ENCODE measurements at regions not wholly inside any gene's neighbourhood (a gene's known extent, or its start where the extent isn't known, plus 50 kb on each side); places are given as distances from the start of the nearest gene placed in this dataset.

DNA sequence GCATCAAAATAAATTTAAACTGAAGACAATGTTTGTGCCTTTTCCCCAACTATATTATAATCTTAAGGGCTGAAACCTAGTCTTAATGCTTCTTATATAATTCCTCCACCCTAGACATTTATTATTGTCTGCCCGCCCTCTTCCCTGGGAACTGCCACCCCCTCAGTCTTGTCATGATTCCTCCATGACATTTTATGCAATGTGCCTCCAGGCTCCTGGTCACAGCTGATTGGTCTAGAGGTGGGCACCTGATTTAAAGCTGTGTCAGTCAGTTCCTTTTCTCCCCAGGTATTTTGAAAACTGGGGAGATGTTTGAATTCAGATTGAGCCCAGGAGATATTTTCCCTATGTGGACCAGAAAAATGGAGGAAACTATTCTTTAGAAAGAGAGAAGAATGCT is 401.4 kb downstream of the PCNX1 start:
- WGBS, 2 donors, result 92% methylated on average over 1 of the region's 1 CpG
- intact Hi-C loops (cut with DNase I), result no loop called here
- TF ChIP-seq EP300 (IDR thresholded peaks at IDR 0.05) (no peak), POLR2A (IDR thresholded peaks at IDR 0.05) (no peak), POLR2AphosphoS5 (IDR thresholded peaks at IDR 0.05) (no peak)
- TF ChIP-seq, protein P1, sequence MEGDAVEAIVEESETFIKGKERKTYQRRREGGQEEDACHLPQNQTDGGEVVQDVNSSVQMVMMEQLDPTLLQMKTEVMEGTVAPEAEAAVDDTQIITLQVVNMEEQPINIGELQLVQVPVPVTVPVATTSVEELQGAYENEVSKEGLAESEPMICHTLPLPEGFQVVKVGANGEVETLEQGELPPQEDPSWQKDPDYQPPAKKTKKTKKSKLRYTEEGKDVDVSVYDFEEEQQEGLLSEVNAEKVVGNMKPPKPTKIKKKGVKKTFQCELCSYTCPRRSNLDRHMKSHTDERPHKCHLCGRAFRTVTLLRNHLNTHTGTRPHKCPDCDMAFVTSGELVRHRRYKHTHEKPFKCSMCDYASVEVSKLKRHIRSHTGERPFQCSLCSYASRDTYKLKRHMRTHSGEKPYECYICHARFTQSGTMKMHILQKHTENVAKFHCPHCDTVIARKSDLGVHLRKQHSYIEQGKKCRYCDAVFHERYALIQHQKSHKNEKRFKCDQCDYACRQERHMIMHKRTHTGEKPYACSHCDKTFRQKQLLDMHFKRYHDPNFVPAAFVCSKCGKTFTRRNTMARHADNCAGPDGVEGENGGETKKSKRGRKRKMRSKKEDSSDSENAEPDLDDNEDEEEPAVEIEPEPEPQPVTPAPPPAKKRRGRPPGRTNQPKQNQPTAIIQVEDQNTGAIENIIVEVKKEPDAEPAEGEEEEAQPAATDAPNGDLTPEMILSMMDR (IDR thresholded peaks at IDR 0.05), result no peak
- H3K4me1 ChIP-seq, result no peaks in the 10 kb centered on the region
- no peaks in the 10 kb centered on the region for H3K27me3 ChIP-seq
- H3K36me3 ChIP-seq, result no peaks in the 10 kb centered on the region
- no peak overlapping the region for H3K27ac ChIP-seq
- DNase-seq, result no peak
- no peaks in the 10 kb centered on the region for H3K9me3 ChIP-seq
- H3K4me3 ChIP-seq, result no peak overlapping the region

DNA sequence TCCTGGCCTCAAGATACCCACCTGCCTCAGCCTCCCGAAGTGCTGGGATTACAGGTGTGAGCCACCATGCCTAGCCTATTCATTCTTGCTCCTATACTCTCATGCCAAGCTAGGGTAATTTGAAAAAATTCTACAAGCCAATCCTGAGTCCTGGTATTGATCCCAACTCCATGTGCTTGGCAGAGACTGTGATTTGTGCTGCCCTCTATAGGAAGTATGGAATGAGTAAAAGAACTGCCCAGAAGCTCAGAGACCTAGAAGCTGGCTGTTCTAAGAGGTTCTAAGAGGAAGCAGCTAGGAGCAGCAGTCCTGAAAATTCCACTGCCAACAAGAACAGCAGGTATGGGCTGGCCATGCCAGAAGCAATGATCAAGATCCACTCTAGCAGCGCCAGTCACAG is 402.5 kb downstream of the PCNX1 start:
- TF ChIP-seq POLR2AphosphoS5 (IDR thresholded peaks at IDR 0.05) (no peak), EP300 (IDR thresholded peaks at IDR 0.05) (no peak), POLR2A (IDR thresholded peaks at IDR 0.05) (no peak)
- TF ChIP-seq, protein P1 (IDR thresholded peaks at IDR 0.05), result no peak
- no peaks in the 10 kb centered on the region for H3K4me1 ChIP-seq
- intact Hi-C loops (cut with DNase I), result no loop called here
- no peaks in the 10 kb centered on the region for H3K9me3 ChIP-seq
- no peaks in the 10 kb centered on the region for H3K27me3 ChIP-seq
- 89 to 93% methylated on average over 2 of the region's 2 CpGs for WGBS, 2 donors
- H3K4me3 ChIP-seq, result no peak overlapping the region
- no peaks in the 10 kb centered on the region for H3K36me3 ChIP-seq
- H3K27ac ChIP-seq, result no peak overlapping the region
- DNase-seq, result no peak

DNA sequence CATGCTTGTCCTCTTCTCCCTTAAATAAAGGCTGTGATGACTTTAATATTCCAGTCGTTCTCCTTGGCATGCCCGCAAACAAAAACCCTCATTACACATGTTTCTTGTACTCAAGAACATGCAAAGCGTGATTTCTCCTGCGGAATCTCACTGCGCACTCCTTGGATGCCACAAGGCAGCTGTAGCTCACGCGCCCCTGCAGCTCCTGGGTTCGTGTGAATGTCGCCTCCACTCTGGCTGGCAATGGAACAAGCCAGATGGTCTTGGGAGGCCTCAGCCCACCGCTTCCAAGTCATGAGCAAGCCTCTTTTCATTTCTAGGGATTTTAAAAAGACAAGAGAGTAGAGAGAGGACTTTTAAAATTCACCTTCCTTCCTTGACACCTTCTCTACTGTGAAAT is 403.8 kb downstream of the PCNX1 start:
- DNase-seq, result no peak
- Histone ChIP-seq H3K36me3 (no peaks in the 10 kb centered on the region), H3K27ac (no peak overlapping the region), H3K4me3 (no peak overlapping the region), H3K9me3 (no peaks in the 10 kb centered on the region), H3K27me3 (no peaks in the 10 kb centered on the region), H3K4me1 (no peaks in the 10 kb centered on the region)
- TF ChIP-seq, protein P1 (IDR thresholded peaks at IDR 0.05), result no peak
- TF ChIP-seq POLR2A (IDR thresholded peaks at IDR 0.05) (no peak), POLR2AphosphoS5 (IDR thresholded peaks at IDR 0.05) (no peak), EP300 (IDR thresholded peaks at IDR 0.05) (no peak)
- intact Hi-C loops (cut with DNase I), result no loop called here
- WGBS, 2 donors, result 93 to 94% methylated on average over 10 of the region's 10 CpGs

DNA sequence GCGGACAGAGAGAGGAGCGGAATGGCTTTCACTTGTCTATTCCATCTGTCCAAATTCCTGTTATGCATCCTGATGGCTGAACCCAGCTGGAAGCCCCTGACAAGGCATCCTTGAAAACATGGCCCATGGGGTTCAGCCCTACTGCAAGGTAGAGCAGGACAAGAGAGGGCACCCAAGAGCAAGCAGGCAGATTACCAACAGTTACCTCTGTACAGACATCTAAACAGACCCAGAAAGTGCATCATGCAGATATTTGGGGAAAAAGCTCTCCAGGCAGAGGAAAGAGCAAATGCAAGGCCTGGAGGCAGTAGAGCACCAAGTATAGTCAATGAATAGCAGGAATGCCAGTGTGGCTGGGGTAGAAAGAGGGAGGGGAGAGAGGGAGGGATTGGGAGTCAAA is 407.5 kb downstream of the PCNX1 start:
- intact Hi-C loops (cut with DNase I), result no loop called here
- DNase-seq, result no peak
- WGBS, 2 donors, result 97% methylated on average over 2 of the region's 2 CpGs
- no peaks in the 10 kb centered on the region for H3K9me3 ChIP-seq
- no peak overlapping the region for H3K27ac ChIP-seq
- H3K4me1 ChIP-seq, result peaks cover 0 to 5% (median 2%) of the 10 kb centered on the region in 4 donors
- no peaks in the 10 kb centered on the region for H3K27me3 ChIP-seq
- H3K36me3 ChIP-seq, result no peaks in the 10 kb centered on the region
- TF ChIP-seq POLR2A (IDR thresholded peaks at IDR 0.05) (no peak), POLR2AphosphoS5 (IDR thresholded peaks at IDR 0.05) (no peak), EP300 (IDR thresholded peaks at IDR 0.05) (no peak)
- TF ChIP-seq, protein P1 (IDR thresholded peaks at IDR 0.05), result no peak
- no peak overlapping the region for H3K4me3 ChIP-seq

DNA sequence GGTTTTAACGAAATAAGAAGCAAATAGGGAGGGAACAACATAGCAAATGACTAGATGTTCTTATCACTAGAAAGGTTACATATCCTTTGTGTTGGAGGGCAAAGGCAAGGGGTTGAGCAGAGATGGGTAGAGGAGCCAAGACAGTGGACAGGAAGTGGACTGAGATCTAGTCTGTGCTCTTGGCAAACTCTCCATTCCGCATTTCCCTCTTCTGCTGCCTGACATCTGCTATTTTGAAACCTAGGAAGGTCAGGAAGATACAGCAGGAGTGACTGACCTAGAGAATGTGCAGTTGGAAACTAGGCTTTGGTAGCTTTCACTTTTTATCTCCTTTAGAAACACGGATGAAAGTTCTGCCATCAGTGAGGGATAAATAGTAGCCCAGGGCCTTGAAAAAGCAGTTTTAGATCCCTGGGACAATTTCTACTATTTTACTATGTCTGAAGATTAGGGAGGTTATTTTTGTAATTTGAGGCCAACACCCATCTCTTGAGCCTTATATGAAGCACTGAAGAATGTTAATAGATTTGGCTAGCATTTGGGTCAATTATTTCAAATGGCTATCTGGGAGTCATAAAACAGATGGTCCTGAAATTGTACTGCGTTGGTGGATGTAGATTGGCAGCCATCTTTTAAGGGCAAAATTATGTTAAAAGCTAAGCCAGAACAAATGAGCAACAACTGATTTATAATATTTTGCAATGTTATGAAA is 410.3 kb downstream of the PCNX1 start:
- WGBS, 2 donors, result 72 to 87% methylated on average over 4 of the region's 4 CpGs
- intact Hi-C loops (cut with DNase I), result no loop called here
- DNase-seq, result no peak
- Histone ChIP-seq H3K4me3 (no peak overlapping the region), H3K4me1 (peaks cover 0 to 15% (median 10%) of the 10 kb centered on the region in 4 donors), H3K36me3 (no peaks in the 10 kb centered on the region), H3K9me3 (no peaks in the 10 kb centered on the region), H3K27me3 (no peaks in the 10 kb centered on the region), H3K27ac (no peak overlapping the region)
- TF ChIP-seq, protein P1 (IDR thresholded peaks at IDR 0.05), result no peak
- TF ChIP-seq POLR2AphosphoS5 (IDR thresholded peaks at IDR 0.05) (no peak), EP300 (IDR thresholded peaks at IDR 0.05) (no peak), POLR2A (IDR thresholded peaks at IDR 0.05) (no peak)

All from sigmoid colon (tissue), 6 donors.